ENCODE measurements at regions not wholly inside any gene's neighbourhood (a gene's known extent, or its start where the extent isn't known, plus 50 kb on each side); places are given as distances from the start of the nearest gene placed in this dataset.

DNA sequence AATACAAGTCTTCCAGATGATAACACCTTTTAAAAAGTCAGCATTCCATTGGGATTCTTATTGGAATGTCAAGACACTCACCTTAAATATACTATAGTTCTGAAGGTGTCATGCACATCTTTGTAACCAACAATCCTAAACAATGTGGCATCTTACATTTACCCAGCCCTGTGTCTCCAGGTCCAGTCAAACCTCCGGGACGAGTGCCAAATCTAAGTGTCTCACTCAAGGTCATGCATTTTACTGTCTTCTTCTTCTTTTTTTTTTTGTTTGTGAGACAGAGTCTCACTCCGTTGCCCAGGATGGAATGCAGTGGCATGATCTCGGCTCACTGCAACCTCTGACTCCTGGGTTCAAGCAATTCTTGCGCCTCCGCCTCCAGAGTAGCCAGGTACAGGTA is 206.9 kb upstream of the FAM98A start:
- Histone ChIP-seq H3K4me1 (no peaks in the 10 kb centered on the region), H3K27me3 (no peaks in the 10 kb centered on the region), H3K27ac (no peak overlapping the region), H3K36me3 (no peaks in the 10 kb centered on the region), H3K4me3 (no peak overlapping the region), H3K9me3 (no peaks in the 10 kb centered on the region)
- 72 to 80% methylated on average over 6 of the region's 6 CpGs for WGBS, 2 donors
- TF ChIP-seq POLR2A (IDR thresholded peaks at IDR 0.05): no peak
- TF ChIP-seq, protein P1, sequence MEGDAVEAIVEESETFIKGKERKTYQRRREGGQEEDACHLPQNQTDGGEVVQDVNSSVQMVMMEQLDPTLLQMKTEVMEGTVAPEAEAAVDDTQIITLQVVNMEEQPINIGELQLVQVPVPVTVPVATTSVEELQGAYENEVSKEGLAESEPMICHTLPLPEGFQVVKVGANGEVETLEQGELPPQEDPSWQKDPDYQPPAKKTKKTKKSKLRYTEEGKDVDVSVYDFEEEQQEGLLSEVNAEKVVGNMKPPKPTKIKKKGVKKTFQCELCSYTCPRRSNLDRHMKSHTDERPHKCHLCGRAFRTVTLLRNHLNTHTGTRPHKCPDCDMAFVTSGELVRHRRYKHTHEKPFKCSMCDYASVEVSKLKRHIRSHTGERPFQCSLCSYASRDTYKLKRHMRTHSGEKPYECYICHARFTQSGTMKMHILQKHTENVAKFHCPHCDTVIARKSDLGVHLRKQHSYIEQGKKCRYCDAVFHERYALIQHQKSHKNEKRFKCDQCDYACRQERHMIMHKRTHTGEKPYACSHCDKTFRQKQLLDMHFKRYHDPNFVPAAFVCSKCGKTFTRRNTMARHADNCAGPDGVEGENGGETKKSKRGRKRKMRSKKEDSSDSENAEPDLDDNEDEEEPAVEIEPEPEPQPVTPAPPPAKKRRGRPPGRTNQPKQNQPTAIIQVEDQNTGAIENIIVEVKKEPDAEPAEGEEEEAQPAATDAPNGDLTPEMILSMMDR (IDR thresholded peaks at IDR 0.05): no peak
- no peak for DNase-seq
- intact Hi-C loops (cut with DNase I): no loop called here

DNA sequence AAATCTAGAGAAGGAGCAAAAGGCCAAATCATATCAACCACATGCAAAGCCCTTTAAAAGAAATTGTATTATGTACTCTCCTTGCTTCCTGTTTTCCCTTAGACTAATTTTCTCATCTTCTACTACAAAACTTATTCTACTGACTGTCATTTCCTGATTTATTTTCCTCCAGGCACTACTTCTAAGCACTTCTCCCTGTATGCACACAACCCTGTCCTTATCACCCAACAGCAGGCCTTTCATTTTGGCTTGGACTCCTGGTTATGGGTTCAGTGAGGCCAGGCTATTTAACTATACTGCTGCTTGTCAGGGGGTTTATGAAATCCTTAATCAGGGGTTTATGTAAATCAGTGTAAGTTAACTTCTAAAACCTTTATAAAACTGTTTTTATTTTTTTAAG is 205.1 kb upstream of the FAM98A start:
- Histone ChIP-seq H3K27me3 (no peaks in the 10 kb centered on the region), H3K4me1 (no peaks in the 10 kb centered on the region), H3K4me3 (no peak overlapping the region), H3K36me3 (no peaks in the 10 kb centered on the region), H3K9me3 (no peaks in the 10 kb centered on the region), H3K27ac (no peak overlapping the region)
- intact Hi-C loops (cut with DNase I): no loop called here
- TF ChIP-seq POLR2A (IDR thresholded peaks at IDR 0.05): no peak
- TF ChIP-seq, protein P1 (IDR thresholded peaks at IDR 0.05): no peak
- DNase-seq: no peak

DNA sequence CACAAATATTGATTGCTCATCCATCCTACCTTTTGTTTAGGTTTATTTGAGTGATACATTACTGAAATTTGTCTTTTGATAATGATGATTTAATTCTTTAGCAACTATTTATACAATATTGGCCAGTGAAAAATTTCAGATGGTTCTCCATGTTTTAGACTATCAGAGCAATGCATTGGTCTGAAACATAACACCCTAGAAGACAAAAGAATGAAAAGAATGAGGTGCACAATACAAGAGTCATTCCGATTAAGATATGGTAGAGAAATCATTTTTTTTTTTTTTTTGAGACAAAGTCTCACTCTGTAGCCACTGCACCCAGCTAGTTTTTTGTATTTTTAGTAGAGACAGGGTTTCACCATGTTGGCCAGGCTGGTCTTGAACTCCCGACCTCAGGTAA is 197.4 kb upstream of the FAM98A start:
- 77 to 90% methylated on average over 2 of the region's 2 CpGs for WGBS, 2 donors
- H3K4me1 ChIP-seq: no peaks in the 10 kb centered on the region
- no peaks in the 10 kb centered on the region for H3K9me3 ChIP-seq
- intact Hi-C loops (cut with DNase I): no loop called here
- no peak overlapping the region for H3K4me3 ChIP-seq
- TF ChIP-seq, protein P1 (IDR thresholded peaks at IDR 0.05): no peak
- TF ChIP-seq POLR2A (IDR thresholded peaks at IDR 0.05): no peak
- H3K27ac ChIP-seq: no peak overlapping the region
- H3K27me3 ChIP-seq: no peaks in the 10 kb centered on the region
- no peaks in the 10 kb centered on the region for H3K36me3 ChIP-seq
- DNase-seq: no peak

DNA sequence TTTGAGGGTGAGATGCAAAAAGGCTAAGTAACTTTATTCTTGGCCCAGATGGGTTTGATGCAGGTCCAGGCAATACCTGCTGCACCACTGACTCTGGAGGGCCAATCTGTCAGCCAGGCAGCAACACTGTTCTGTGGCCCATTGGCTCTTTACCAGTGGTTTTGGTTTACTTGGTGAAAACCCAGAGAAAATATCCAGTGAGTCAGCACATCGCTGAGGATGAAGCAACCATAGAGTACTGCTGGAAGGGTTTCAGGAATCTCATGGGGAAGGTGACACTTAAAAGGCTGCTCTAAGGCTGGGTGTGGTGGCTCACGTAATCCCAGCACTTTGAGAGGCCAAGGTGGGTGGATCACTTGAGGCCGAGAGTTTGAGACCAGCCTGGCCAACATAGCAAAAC is 192.5 kb upstream of the FAM98A start:
- H3K36me3 ChIP-seq: no peaks in the 10 kb centered on the region
- TF ChIP-seq POLR2A (IDR thresholded peaks at IDR 0.05): no peak
- TF ChIP-seq, protein P1 (IDR thresholded peaks at IDR 0.05): no peak
- H3K27ac ChIP-seq: no peak overlapping the region
- no peaks in the 10 kb centered on the region for H3K27me3 ChIP-seq
- intact Hi-C loops (cut with DNase I): no loop called here
- no peak overlapping the region for H3K4me3 ChIP-seq
- 40 to 44% methylated on average over 3 of the region's 3 CpGs for WGBS, 2 donors
- no peaks in the 10 kb centered on the region for H3K4me1 ChIP-seq
- DNase-seq: no peak
- H3K9me3 ChIP-seq: no peaks in the 10 kb centered on the region

DNA sequence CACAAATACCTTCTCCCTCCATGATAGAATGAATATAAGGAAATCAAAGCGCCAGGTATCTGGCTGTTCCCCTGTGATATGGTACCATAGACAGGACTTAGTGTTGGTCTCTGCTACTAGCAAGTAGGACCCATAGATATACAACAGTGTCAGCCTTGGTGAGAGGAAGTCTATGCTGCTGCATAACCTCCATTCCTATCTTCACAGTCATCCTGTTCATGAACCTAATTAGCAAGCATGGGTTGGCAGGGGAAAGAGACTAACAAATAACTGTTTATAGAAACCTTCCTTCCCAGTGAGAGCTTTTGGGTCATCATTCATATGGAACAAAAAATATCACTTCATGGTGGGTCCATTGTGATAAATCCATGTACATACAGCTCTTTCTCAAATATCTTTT is 188.9 kb upstream of the FAM98A start:
- Histone ChIP-seq H3K36me3 (no peaks in the 10 kb centered on the region), H3K27ac (no peak overlapping the region), H3K27me3 (no peaks in the 10 kb centered on the region), H3K4me1 (no peaks in the 10 kb centered on the region), H3K9me3 (no peaks in the 10 kb centered on the region), H3K4me3 (no peak overlapping the region)
- WGBS, 2 donors: 75 to 100% methylated on average over 1 of the region's 1 CpG
- intact Hi-C loops (cut with DNase I): no loop called here
- DNase-seq: no peak
- TF ChIP-seq, protein P1 (IDR thresholded peaks at IDR 0.05): no peak
- TF ChIP-seq POLR2A (IDR thresholded peaks at IDR 0.05): no peak
